ENCODE measurements at regions not wholly inside any gene's neighbourhood (a gene's known extent, or its start where the extent isn't known, plus 50 kb on each side); places are given as distances from the start of the nearest gene placed in this dataset.

GRCh38 chr7:70975754-70976153 lies 156.2 kb upstream of the GALNT17 start:
- no peaks in the 10 kb centered on the region for H3K27me3 ChIP-seq
- no peak for TF ChIP-seq CTCF (IDR thresholded peaks at IDR 0.05)
- no peak overlapping the region for H3K27ac ChIP-seq
- H3K9me3 ChIP-seq, result no peaks in the 10 kb centered on the region
- H3K4me1 ChIP-seq (ENCODE audit: control insufficient read depth in 1 of 2, insufficient read depth in 1 of 2, low read depth in 1 of 2, low read length in 1 of 2), result no peaks in the 10 kb centered on the region
- no peaks in the 10 kb centered on the region for H3K36me3 ChIP-seq
- no peak overlapping the region for H3K4me3 ChIP-seq (ENCODE audit: low read depth in 1 of 2, low read length in 1 of 2)

- Histone ChIP-seq H3K27me3 (no peaks in the 10 kb centered on the region), H3K4me3 (ENCODE audit: low read depth in 1 of 2, low read length in 1 of 2) (no peak overlapping the region), H3K27ac (no peak overlapping the region), H3K36me3 (no peaks in the 10 kb centered on the region), H3K4me1 (ENCODE audit: control insufficient read depth in 1 of 2, insufficient read depth in 1 of 2, low read depth in 1 of 2, low read length in 1 of 2) (no peaks in the 10 kb centered on the region), H3K9me3 (no peaks in the 10 kb centered on the region)
- no peak for TF ChIP-seq CTCF (IDR thresholded peaks at IDR 0.05)
These were observed 145.6 kb upstream of the GALNT17 start for GRCh38 chr7:70986297-70986696.

GRCh38 chr7:70994176-70994575 lies 137.8 kb upstream of the GALNT17 start:
- no peak overlapping the region for H3K4me3 ChIP-seq (ENCODE audit: low read depth in 1 of 2, low read length in 1 of 2)
- H3K27ac ChIP-seq, result no peak overlapping the region
- no peaks in the 10 kb centered on the region for H3K4me1 ChIP-seq (ENCODE audit: control insufficient read depth in 1 of 2, insufficient read depth in 1 of 2, low read depth in 1 of 2, low read length in 1 of 2)
- H3K9me3 ChIP-seq, result no peaks in the 10 kb centered on the region
- no peak for TF ChIP-seq CTCF (IDR thresholded peaks at IDR 0.05)
- no peaks in the 10 kb centered on the region for H3K36me3 ChIP-seq
- H3K27me3 ChIP-seq, result no peaks in the 10 kb centered on the region

GRCh38 chr7:70997261-70997660 lies 134.7 kb upstream of the GALNT17 start:
- Histone ChIP-seq H3K9me3 (no peaks in the 10 kb centered on the region), H3K4me1 (ENCODE audit: control insufficient read depth in 1 of 2, insufficient read depth in 1 of 2, low read depth in 1 of 2, low read length in 1 of 2) (no peaks in the 10 kb centered on the region), H3K27me3 (no peaks in the 10 kb centered on the region), H3K27ac (no peak overlapping the region), H3K36me3 (no peaks in the 10 kb centered on the region), H3K4me3 (ENCODE audit: low read depth in 1 of 2, low read length in 1 of 2) (no peak overlapping the region)
- no peak for TF ChIP-seq CTCF (IDR thresholded peaks at IDR 0.05)

GRCh38 chr7:71005109-71005508 lies 126.8 kb upstream of the GALNT17 start:
- H3K9me3 ChIP-seq, result peaks cover 4% of the 10 kb centered on the region
- no peaks in the 10 kb centered on the region for H3K4me1 ChIP-seq (ENCODE audit: control insufficient read depth in 1 of 2, insufficient read depth in 1 of 2, low read depth in 1 of 2, low read length in 1 of 2)
- H3K27ac ChIP-seq, result no peak overlapping the region
- no peak overlapping the region for H3K4me3 ChIP-seq (ENCODE audit: low read depth in 1 of 2, low read length in 1 of 2)
- no peaks in the 10 kb centered on the region for H3K27me3 ChIP-seq
- H3K36me3 ChIP-seq, result no peaks in the 10 kb centered on the region
- TF ChIP-seq CTCF (IDR thresholded peaks at IDR 0.05), result no peak

GRCh38 chr7:71009636-71010035 lies 122.3 kb upstream of the GALNT17 start:
- Histone ChIP-seq H3K4me3 (ENCODE audit: low read depth in 1 of 2, low read length in 1 of 2) (no peak overlapping the region), H3K36me3 (no peaks in the 10 kb centered on the region), H3K27me3 (no peaks in the 10 kb centered on the region), H3K27ac (no peak overlapping the region), H3K9me3 (no peaks in the 10 kb centered on the region), H3K4me1 (ENCODE audit: control insufficient read depth in 1 of 2, insufficient read depth in 1 of 2, low read depth in 1 of 2, low read length in 1 of 2) (no peaks in the 10 kb centered on the region)
- TF ChIP-seq CTCF (IDR thresholded peaks at IDR 0.05), result no peak
